ENCODE measurements at regions not wholly inside any gene's neighbourhood (a gene's known extent, or its start where the extent isn't known, plus 50 kb on each side); places are given as distances from the start of the nearest gene placed in this dataset.

DNA sequence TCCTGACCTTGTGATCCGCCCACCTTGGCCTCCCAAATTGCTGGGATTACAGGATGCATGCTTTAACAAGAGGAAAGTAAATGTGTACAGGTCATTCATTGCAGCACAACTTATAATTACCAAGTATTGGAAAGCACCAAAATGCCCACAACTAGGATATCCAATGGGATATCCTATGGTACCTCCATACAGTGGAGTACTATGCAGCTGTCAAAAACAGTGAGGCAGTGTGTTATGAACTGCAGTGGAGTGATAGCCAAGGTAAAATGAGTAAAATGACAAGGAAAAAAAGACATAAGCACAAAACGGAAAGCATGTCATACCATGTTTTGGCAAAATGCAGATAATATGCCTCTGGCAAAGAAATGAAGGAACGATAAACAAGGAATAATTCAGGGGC is 87.6 kb downstream of the FOXL1 start:
- no peak overlapping the region for H4K91ac ChIP-seq (ENCODE audit: low read depth, low read length, poor library complexity)
- H3K4me3 ChIP-seq (ENCODE audit: low read length in 2 of 2): no peak overlapping the region
- H3K4me2 ChIP-seq (ENCODE audit: insufficient read depth, low read length, poor library complexity, severe bottlenecking): no peak overlapping the region
- no peak overlapping the region for H2BK5ac ChIP-seq (ENCODE audit: low read length)
- no peaks in the 10 kb centered on the region for H3K9me3 ChIP-seq (replicated peaks in 1 of 2; ENCODE audit: control insufficient read depth in 2 of 2, insufficient read depth in 1 of 2, low read depth in 1 of 2, low read length in 2 of 2)
- no peak overlapping the region for H3K23ac ChIP-seq (ENCODE audit: low read depth, low read length, poor library complexity)
- H3K79me1 ChIP-seq (ENCODE audit: low read depth, low read length): no peaks in the 10 kb centered on the region
- H3K27ac ChIP-seq (replicated peaks; ENCODE audit: low read length): no peak overlapping the region
- no peak overlapping the region for H2BK120ac ChIP-seq (ENCODE audit: low read depth, low read length)
- no peak overlapping the region for H3K9ac ChIP-seq (ENCODE audit: low read depth, low read length, poor library complexity)
- H3K36me3 ChIP-seq (replicated peaks in 1 of 2; ENCODE audit: control insufficient read depth in 2 of 2, insufficient read depth in 2 of 2, low read length in 2 of 2): no peaks in the 10 kb centered on the region
- no peak overlapping the region for H3K14ac ChIP-seq (ENCODE audit: low read length)
- no peak overlapping the region for H3K4ac ChIP-seq (ENCODE audit: low read length)
- no peak overlapping the region for H4K8ac ChIP-seq (ENCODE audit: low read depth, low read length)
- no peak overlapping the region for H2BK15ac ChIP-seq (ENCODE audit: low read length)
- no peak overlapping the region for H2BK12ac ChIP-seq (ENCODE audit: low read length)
- DNase-seq (ENCODE audit: low spot score): no peak
- H3K18ac ChIP-seq (ENCODE audit: low read length): no peak overlapping the region
- H2AFZ ChIP-seq (ENCODE audit: low read length): no peak overlapping the region
- no CpG with 5 or more reads among the region's 3 CpGs for WGBS, 2 donors (ENCODE audit: extremely low coverage in 2 of 2, insufficient read length in 2 of 2, insufficient replicate concordance in 1 of 2)
- peaks cover 0 to 22% (median 0%) of the 10 kb centered on the region in 3 experiments for H3K27me3 ChIP-seq (ENCODE audit: control insufficient read depth in 3 of 3, insufficient read depth in 3 of 3, low read depth in 1 of 3, low read length in 3 of 3)
- H3K4me1 ChIP-seq (ENCODE audit: control insufficient read depth in 2 of 2, insufficient read depth in 1 of 2, low read depth in 1 of 2, low read length in 2 of 2): peaks cover 2 to 8% of the 10 kb centered on the region in 2 donors
- H2AK5ac ChIP-seq (ENCODE audit: low read depth, low read length): no peak overlapping the region

DNA sequence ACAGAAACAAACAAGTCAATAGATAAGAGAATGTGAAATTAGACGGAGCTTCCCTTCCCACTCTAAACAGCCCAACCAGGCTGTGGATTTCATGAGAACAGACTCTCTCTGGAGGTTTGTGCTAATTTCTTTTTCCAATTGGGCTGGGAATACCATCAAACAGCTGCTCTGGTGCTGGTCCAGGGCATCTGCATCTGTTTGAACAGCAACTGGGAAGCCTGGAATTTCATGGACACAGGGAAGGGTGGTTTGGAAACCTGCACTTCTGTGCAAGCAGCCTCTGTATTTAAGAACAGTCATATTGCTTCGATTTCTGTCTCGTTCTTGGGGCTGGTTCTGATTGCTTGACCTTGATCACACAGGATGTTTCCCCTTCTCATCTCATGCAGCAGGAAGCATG is 88.7 kb downstream of the FOXL1 start:
- no peak overlapping the region for H3K23ac ChIP-seq (ENCODE audit: low read depth, low read length, poor library complexity)
- no peaks in the 10 kb centered on the region for H3K36me3 ChIP-seq (replicated peaks in 1 of 2; ENCODE audit: control insufficient read depth in 2 of 2, insufficient read depth in 2 of 2, low read length in 2 of 2)
- no peak overlapping the region for H3K27ac ChIP-seq (replicated peaks; ENCODE audit: low read length)
- no peak overlapping the region for H4K8ac ChIP-seq (ENCODE audit: low read depth, low read length)
- no peak overlapping the region for H3K4ac ChIP-seq (ENCODE audit: low read length)
- no CpG with 5 or more reads among the region's 3 CpGs for WGBS, 2 donors (ENCODE audit: extremely low coverage in 2 of 2, insufficient read length in 2 of 2, insufficient replicate concordance in 1 of 2)
- no peak overlapping the region for H3K14ac ChIP-seq (ENCODE audit: low read length)
- H3K9me3 ChIP-seq (replicated peaks in 1 of 2; ENCODE audit: control insufficient read depth in 2 of 2, insufficient read depth in 1 of 2, low read depth in 1 of 2, low read length in 2 of 2): no peaks in the 10 kb centered on the region
- no peaks in the 10 kb centered on the region for H3K79me1 ChIP-seq (ENCODE audit: low read depth, low read length)
- H2AK5ac ChIP-seq (ENCODE audit: low read depth, low read length): no peak overlapping the region
- H3K18ac ChIP-seq (ENCODE audit: low read length): no peak overlapping the region
- H2BK5ac ChIP-seq (ENCODE audit: low read length): no peak overlapping the region
- H3K27me3 ChIP-seq (ENCODE audit: control insufficient read depth in 3 of 3, insufficient read depth in 3 of 3, low read depth in 1 of 3, low read length in 3 of 3): peaks cover 0 to 29% (median 0%) of the 10 kb centered on the region in 3 experiments
- H2AFZ ChIP-seq (ENCODE audit: low read length): no peak overlapping the region
- H2BK12ac ChIP-seq (ENCODE audit: low read length): no peak overlapping the region
- peaks cover 0 to 8% of the 10 kb centered on the region in 2 donors for H3K4me1 ChIP-seq (ENCODE audit: control insufficient read depth in 2 of 2, insufficient read depth in 1 of 2, low read depth in 1 of 2, low read length in 2 of 2)
- no peak overlapping the region for H3K9ac ChIP-seq (ENCODE audit: low read depth, low read length, poor library complexity)
- DNase-seq (ENCODE audit: low spot score): no peak
- H3K4me3 ChIP-seq (ENCODE audit: low read length in 2 of 2): no peak overlapping the region
- no peak overlapping the region for H2BK15ac ChIP-seq (ENCODE audit: low read length)
- H2BK120ac ChIP-seq (ENCODE audit: low read depth, low read length): no peak overlapping the region
- no peak overlapping the region for H3K4me2 ChIP-seq (ENCODE audit: insufficient read depth, low read length, poor library complexity, severe bottlenecking)
- no peak overlapping the region for H4K91ac ChIP-seq (ENCODE audit: low read depth, low read length, poor library complexity)

DNA sequence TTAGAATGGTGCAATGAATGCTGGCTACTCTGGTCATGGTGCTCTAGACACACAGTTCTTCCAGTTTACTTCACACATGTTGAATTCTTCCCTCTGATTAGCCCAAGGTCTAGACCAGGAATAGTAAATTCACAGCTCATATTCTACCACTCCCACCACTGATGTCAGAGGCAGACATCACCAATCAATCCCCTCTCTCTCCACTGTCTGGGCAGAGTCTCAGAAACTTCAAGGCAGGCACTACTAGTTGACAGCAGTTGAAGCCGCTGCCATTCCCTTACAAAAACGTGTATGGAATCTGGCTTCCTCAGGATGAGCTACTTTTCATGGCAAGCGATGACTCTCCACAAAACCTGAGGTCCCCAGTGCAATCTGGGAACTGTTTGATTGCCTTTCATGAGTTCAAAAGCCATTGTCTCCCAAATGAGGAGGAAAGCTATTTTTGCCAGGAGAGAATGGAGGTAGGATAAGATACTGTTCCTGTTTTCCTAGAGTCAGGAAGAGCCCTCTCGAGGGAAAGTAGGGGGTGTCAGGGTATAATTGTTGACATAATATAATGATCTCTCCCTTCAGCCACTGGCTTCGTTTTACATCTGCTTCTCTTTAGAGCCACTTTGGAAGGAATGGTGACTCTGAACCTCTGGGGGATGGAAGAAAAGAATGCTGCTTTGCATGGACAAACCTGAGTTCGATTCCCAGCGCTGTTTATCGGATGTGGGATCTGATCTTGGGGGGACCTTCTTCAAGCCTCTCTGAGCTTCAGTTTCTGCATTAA is 90.0 kb downstream of the FOXL1 start:
- Histone ChIP-seq H4K91ac (ENCODE audit: low read depth, low read length, poor library complexity) (no peak overlapping the region), H3K4me1 (ENCODE audit: control insufficient read depth in 2 of 2, insufficient read depth in 1 of 2, low read depth in 1 of 2, low read length in 2 of 2) (peaks cover 0 to 8% of the 10 kb centered on the region in 2 donors), H3K27ac (replicated peaks; ENCODE audit: low read length) (no peak overlapping the region), H3K79me1 (ENCODE audit: low read depth, low read length) (no peaks in the 10 kb centered on the region), H3K9ac (ENCODE audit: low read depth, low read length, poor library complexity) (no peak overlapping the region), H3K4me3 (ENCODE audit: low read length in 2 of 2) (no peak overlapping the region), H3K4ac (ENCODE audit: low read length) (no peak overlapping the region), H2BK5ac (ENCODE audit: low read length) (no peak overlapping the region), H3K23ac (ENCODE audit: low read depth, low read length, poor library complexity) (no peak overlapping the region), H3K36me3 (replicated peaks in 1 of 2; ENCODE audit: control insufficient read depth in 2 of 2, insufficient read depth in 2 of 2, low read length in 2 of 2) (no peaks in the 10 kb centered on the region), H4K8ac (ENCODE audit: low read depth, low read length) (no peak overlapping the region), H3K27me3 (ENCODE audit: control insufficient read depth in 3 of 3, insufficient read depth in 3 of 3, low read depth in 1 of 3, low read length in 3 of 3) (peaks cover 0 to 31% (median 0%) of the 10 kb centered on the region in 3 experiments), H2BK120ac (ENCODE audit: low read depth, low read length) (no peak overlapping the region), H3K14ac (ENCODE audit: low read length) (no peak overlapping the region), H3K9me3 (replicated peaks in 1 of 2; ENCODE audit: control insufficient read depth in 2 of 2, insufficient read depth in 1 of 2, low read depth in 1 of 2, low read length in 2 of 2) (peaks cover 0 to 5% of the 10 kb centered on the region in 2 donors), H2BK15ac (ENCODE audit: low read length) (no peak overlapping the region), H2BK12ac (ENCODE audit: low read length) (no peak overlapping the region), H3K4me2 (ENCODE audit: insufficient read depth, low read length, poor library complexity, severe bottlenecking) (no peak overlapping the region), H2AFZ (ENCODE audit: low read length) (peak overlapping the region; percentile 35), H3K18ac (ENCODE audit: low read length) (no peak overlapping the region), H2AK5ac (ENCODE audit: low read depth, low read length) (no peak overlapping the region)
- no CpG with 5 or more reads among the region's 8 CpGs for WGBS, 2 donors (ENCODE audit: extremely low coverage in 2 of 2, insufficient read length in 2 of 2, insufficient replicate concordance in 1 of 2)
- DNase-seq (ENCODE audit: low spot score): no peak

DNA sequence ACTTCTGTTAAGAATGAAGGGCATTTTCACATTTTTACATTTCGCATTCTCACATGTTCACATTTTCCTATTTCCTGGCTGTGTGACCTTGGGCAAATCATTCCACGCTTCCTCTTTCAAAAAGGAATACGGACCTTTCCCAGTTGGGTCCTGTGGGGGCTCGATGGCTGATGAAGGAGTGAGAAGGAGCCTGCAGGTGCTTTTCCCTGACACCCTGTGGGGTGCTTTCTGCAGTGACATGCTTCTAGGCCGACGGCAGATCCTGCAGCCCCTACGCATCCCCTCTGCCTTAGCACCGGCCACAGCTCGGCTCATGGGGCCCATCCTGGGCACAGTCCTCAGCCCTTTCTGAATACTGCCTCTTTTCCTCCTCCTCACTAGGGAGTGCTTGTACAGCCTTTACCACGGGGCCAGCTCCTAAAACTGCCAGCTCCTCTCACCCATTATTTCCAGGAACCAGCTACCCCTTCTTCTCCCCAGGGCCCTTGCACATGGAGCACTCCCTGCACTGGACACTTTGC is 91.0 kb downstream of the FOXL1 start:
- H2BK5ac ChIP-seq (ENCODE audit: low read length): no peak overlapping the region
- H2BK12ac ChIP-seq (ENCODE audit: low read length): no peak overlapping the region
- H3K79me1 ChIP-seq (ENCODE audit: low read depth, low read length): no peaks in the 10 kb centered on the region
- no peak overlapping the region for H2AFZ ChIP-seq (ENCODE audit: low read length)
- no peak overlapping the region for H3K23ac ChIP-seq (ENCODE audit: low read depth, low read length, poor library complexity)
- peaks cover 0 to 6% of the 10 kb centered on the region in 2 donors for H3K9me3 ChIP-seq (replicated peaks in 1 of 2; ENCODE audit: control insufficient read depth in 2 of 2, insufficient read depth in 1 of 2, low read depth in 1 of 2, low read length in 2 of 2)
- no peak overlapping the region for H3K9ac ChIP-seq (ENCODE audit: low read depth, low read length, poor library complexity)
- no peak for DNase-seq (ENCODE audit: low spot score)
- WGBS, 2 donors (ENCODE audit: extremely low coverage in 2 of 2, insufficient read length in 2 of 2, insufficient replicate concordance in 1 of 2): no CpG with 5 or more reads among the region's 10 CpGs
- no peak overlapping the region for H2BK120ac ChIP-seq (ENCODE audit: low read depth, low read length)
- no peak overlapping the region for H2BK15ac ChIP-seq (ENCODE audit: low read length)
- no peak overlapping the region for H4K8ac ChIP-seq (ENCODE audit: low read depth, low read length)
- H3K27ac ChIP-seq (replicated peaks; ENCODE audit: low read length): no peak overlapping the region
- no peak overlapping the region for H3K14ac ChIP-seq (ENCODE audit: low read length)
- no peak overlapping the region for H4K91ac ChIP-seq (ENCODE audit: low read depth, low read length, poor library complexity)
- H3K4me2 ChIP-seq (ENCODE audit: insufficient read depth, low read length, poor library complexity, severe bottlenecking): no peak overlapping the region
- no peak overlapping the region for H3K4me3 ChIP-seq (ENCODE audit: low read length in 2 of 2)
- no peak overlapping the region for H3K4ac ChIP-seq (ENCODE audit: low read length)
- peak overlapping the region; percentile 81 for H3K18ac ChIP-seq (ENCODE audit: low read length)
- H3K27me3 ChIP-seq (ENCODE audit: control insufficient read depth in 3 of 3, insufficient read depth in 3 of 3, low read depth in 1 of 3, low read length in 3 of 3): peaks cover 0 to 31% (median 0%) of the 10 kb centered on the region in 3 experiments
- H2AK5ac ChIP-seq (ENCODE audit: low read depth, low read length): no peak overlapping the region
- no peaks in the 10 kb centered on the region for H3K36me3 ChIP-seq (replicated peaks in 1 of 2; ENCODE audit: control insufficient read depth in 2 of 2, insufficient read depth in 2 of 2, low read length in 2 of 2)
- peaks cover 0 to 8% of the 10 kb centered on the region in 2 donors for H3K4me1 ChIP-seq (ENCODE audit: control insufficient read depth in 2 of 2, insufficient read depth in 1 of 2, low read depth in 1 of 2, low read length in 2 of 2)
